ENCODE measurements at regions not wholly inside any gene's neighbourhood (a gene's known extent, or its start where the extent isn't known, plus 50 kb on each side); places are given as distances from the start of the nearest gene placed in this dataset.

- no peaks in the 10 kb centered on the region for H3K23me2 ChIP-seq (ENCODE audit: insufficient read length, low read depth, low read length, poor library complexity, severe bottlenecking)
- H3K27me3 ChIP-seq (ENCODE audit: insufficient read depth, low read length) = no peaks in the 10 kb centered on the region
- no peak overlapping the region for H4K5ac ChIP-seq (ENCODE audit: insufficient read length, low read depth, low read length)
- no peak overlapping the region for H3K14ac ChIP-seq (ENCODE audit: insufficient read depth, low read length)
- no peaks in the 10 kb centered on the region for H4K20me1 ChIP-seq (ENCODE audit: control insufficient read depth, insufficient read depth, insufficient read length)
- no peak overlapping the region for H3K18ac ChIP-seq (ENCODE audit: insufficient read length, low read depth, low read length)
- H2BK120ac ChIP-seq (ENCODE audit: low read depth, low read length, poor library complexity, severe bottlenecking) = no peak overlapping the region
- no peaks in the 10 kb centered on the region for H3K4me1 Mint-ChIP-seq
- H4K8ac ChIP-seq (replicated peaks; ENCODE audit: insufficient read length, low read depth, low read length) = no peak overlapping the region
- H3T11ph ChIP-seq (ENCODE audit: low read length) = no peak overlapping the region
- no peaks in the 10 kb centered on the region for H3K79me1 ChIP-seq (ENCODE audit: insufficient read depth, low read depth, low read length, poor library complexity, severe bottlenecking)
- H3K4me2 ChIP-seq (ENCODE audit: insufficient read depth, insufficient read length, low read length) = no peak overlapping the region
- peak overlapping the region in 1 of 3 experiments; percentile 70; a peak in 1 of 7 replicates for H3K27ac Mint-ChIP-seq
- no peaks in the 10 kb centered on the region for H3K4me1 ChIP-seq (ENCODE audit: insufficient read depth, low read length)
- no peak overlapping the region for H3K56ac ChIP-seq (ENCODE audit: insufficient read length, low read depth, low read length)
- H2AK5ac ChIP-seq (ENCODE audit: insufficient read length, low read length) = no peak overlapping the region
- no peak overlapping the region for H2BK20ac ChIP-seq (ENCODE audit: low read depth, low read length, poor library complexity, severe bottlenecking)
- no peaks in the 10 kb centered on the region for H3K36me3 Mint-ChIP-seq (ENCODE audit: insufficient read depth in 1 of 3, low read depth in 3 of 3)
- H3K79me2 ChIP-seq (ENCODE audit: insufficient read depth, low read length) = no peaks in the 10 kb centered on the region
- H4K91ac ChIP-seq (ENCODE audit: insufficient read length, low read depth, low read length) = no peak overlapping the region
- no peak for TF ChIP-seq CTCF (conservative IDR thresholded peaks at IDR 0.05)
- no peak overlapping the region for H3K27ac ChIP-seq (ENCODE audit: insufficient read length, low read depth, low read length)
- H3K9me3 ChIP-seq (ENCODE audit: control insufficient read depth, low read depth, low read length) = no peaks in the 10 kb centered on the region
- H3K27me3 Mint-ChIP-seq (ENCODE audit: low read depth) = no peaks in the 10 kb centered on the region
- H3K23ac ChIP-seq (ENCODE audit: insufficient read length, low read depth, low read length) = no peak overlapping the region
- H3K4ac ChIP-seq (ENCODE audit: low read depth, low read length) = no peak overlapping the region
- H3K9ac ChIP-seq (ENCODE audit: extremely low read depth, insufficient read length, low read length) = no peak overlapping the region
- no peak overlapping the region for H2AFZ ChIP-seq (ENCODE audit: low read length)
- DNase-seq = no peak
- no CpG with 5 or more reads among the region's 7 CpGs for WGBS (ENCODE audit: extremely low coverage, insufficient read length, low lambda C conversion rate)
- H3K9me3 Mint-ChIP-seq = no peaks in the 10 kb centered on the region
- H3K4me3 Mint-ChIP-seq = no peak overlapping the region
- H2BK12ac ChIP-seq (ENCODE audit: insufficient read length, low read depth, low read length) = no peak overlapping the region
- H2BK15ac ChIP-seq (ENCODE audit: low read depth, low read length) = no peak overlapping the region
- H2BK5ac ChIP-seq (ENCODE audit: insufficient read length, low read length) = no peak overlapping the region
These were observed 111.1 kb upstream of the SPOPL start for GRCh38 chr2:138390316-138390945.

Data from H9 (cell line).